RWPE2 (cell line): ENCODE measurements at regions not wholly inside any gene's neighbourhood (a gene's known extent, or its start where the extent isn't known, plus 50 kb on each side); places are given as distances from the start of the nearest gene placed in this dataset.

Experiments
- ATAC-seq: fragments of 200-7000 bp; cut with Tn5 transposase; 3 replicates; pipeline ENCODE4 v1.9.1; 2021; ENCODE audit warnings: low read depth
- DNase-seq: peaks from one replicate; pipeline ENCODE4 v3.0.0-alpha.2; 2020; ENCODE audit warnings: low spot score
- H3K27ac ChIP-seq: fragments of 450-650 bp; 2 replicates; pipeline ENCODE4 v1.5.1; 2017; ENCODE audit warnings: mild to moderate bottlenecking; ENCODE audit not compliant: poor library complexity, severe bottlenecking
- H3K27me3 ChIP-seq: fragments of 250-450 bp; sonication (Bioruptor Pico); 2 replicates; pipeline ENCODE4 v1.5.1; 2021; ENCODE audit warnings: mild to moderate bottlenecking, moderate library complexity; ENCODE audit not compliant: insufficient read depth, poor library complexity, severe bottlenecking
- H3K36me3 ChIP-seq: fragments of 250-450 bp; sonication (Bioruptor Pico); 2 replicates; pipeline ENCODE4 v1.5.1; 2020; ENCODE audit warnings: low read depth, mild to moderate bottlenecking, moderate library complexity
- H3K4me1 ChIP-seq: fragments of 250-450 bp; sonication (Bioruptor Pico); 2 replicates; pipeline ENCODE4 v1.5.1; 2021; ENCODE audit warnings: mild to moderate bottlenecking, moderate library complexity; ENCODE audit not compliant: insufficient read depth, poor library complexity, severe bottlenecking
- H3K4me3 ChIP-seq: fragments of 250-450 bp; sonication (Bioruptor Pico); 2 replicates; pipeline ENCODE4 v1.5.1; 2021; ENCODE audit warnings: mild to moderate bottlenecking, moderate library complexity; ENCODE audit not compliant: severe bottlenecking
- H3K9me3 ChIP-seq: fragments of 250-450 bp; sonication (Bioruptor Pico); 2 replicates; pipeline ENCODE4 v1.5.1; 2021; ENCODE audit warnings: mild to moderate bottlenecking, moderate library complexity; ENCODE audit not compliant: severe bottlenecking
- CTCF ChIP-seq: fragments of 450-650 bp; IDR thresholded peaks from one replicate; pipeline ENCODE4 v1.5.1; 2017; ENCODE audit warnings: mild to moderate bottlenecking, moderate library complexity; ENCODE audit not compliant: poor library complexity, severe bottlenecking

- no peaks in the 10 kb centered on the region for H3K4me1 ChIP-seq
- no peak overlapping the region for H3K27ac ChIP-seq
- H3K27me3 ChIP-seq = no peaks in the 10 kb centered on the region
- TF ChIP-seq CTCF = no peak
- H3K36me3 ChIP-seq = no peaks in the 10 kb centered on the region
- H3K4me3 ChIP-seq = no peak overlapping the region
- H3K9me3 ChIP-seq = no peaks in the 10 kb centered on the region
- DNase-seq (no peak), ATAC-seq (no peak)
Measured at GRCh38 chr3:15955968-15956367, 158.2 kb upstream of the ANKRD28 start.

DNA sequence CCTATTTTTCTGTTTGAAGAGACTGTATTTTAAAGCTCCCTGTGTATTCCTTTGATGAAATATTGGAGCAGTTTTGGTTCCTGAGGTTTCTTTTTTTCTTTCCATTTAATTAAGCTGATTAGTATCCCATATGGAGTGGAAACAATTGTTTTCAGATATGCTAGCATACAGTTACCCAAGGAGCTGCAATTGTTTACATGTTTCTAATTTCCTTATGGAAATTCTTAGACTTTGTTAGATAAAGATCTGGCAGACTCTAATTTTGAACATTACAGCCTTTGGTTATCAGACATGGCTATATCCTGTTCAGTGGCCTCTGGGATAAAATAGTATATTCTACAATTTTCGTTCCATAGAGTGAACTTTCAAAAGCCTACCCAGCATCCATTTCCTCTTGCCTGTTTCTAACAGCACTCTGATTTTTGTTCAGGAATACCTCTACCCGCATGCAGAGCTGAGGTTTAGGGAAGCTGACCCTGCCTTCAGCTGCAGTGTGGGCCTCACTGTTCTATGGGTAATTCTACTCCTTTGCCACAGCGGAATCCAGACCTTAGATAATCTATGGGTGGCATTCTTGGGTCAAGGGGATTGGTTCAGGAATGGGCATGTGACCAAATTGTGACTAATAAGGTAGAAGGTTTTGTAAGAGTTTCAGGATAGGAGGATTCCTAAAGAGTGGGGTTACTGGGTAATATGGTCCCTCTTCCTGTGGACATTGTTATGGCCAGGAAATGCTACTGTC, 161.1 kb upstream of the ANKRD28 start:
- no peak overlapping the region for H3K4me3 ChIP-seq
- no peaks in the 10 kb centered on the region for H3K27me3 ChIP-seq
- no peaks in the 10 kb centered on the region for H3K9me3 ChIP-seq
- H3K36me3 ChIP-seq = no peaks in the 10 kb centered on the region
- no peaks in the 10 kb centered on the region for H3K4me1 ChIP-seq
- DNase-seq (no peak), ATAC-seq (no peak)
- H3K27ac ChIP-seq = no peak overlapping the region
- TF ChIP-seq CTCF = no peak

- no peak for DNase-seq
- ATAC-seq = no peak
Measured at GRCh38 chr3:15959434-15959811, 161.6 kb upstream of the ANKRD28 start.

DNA sequence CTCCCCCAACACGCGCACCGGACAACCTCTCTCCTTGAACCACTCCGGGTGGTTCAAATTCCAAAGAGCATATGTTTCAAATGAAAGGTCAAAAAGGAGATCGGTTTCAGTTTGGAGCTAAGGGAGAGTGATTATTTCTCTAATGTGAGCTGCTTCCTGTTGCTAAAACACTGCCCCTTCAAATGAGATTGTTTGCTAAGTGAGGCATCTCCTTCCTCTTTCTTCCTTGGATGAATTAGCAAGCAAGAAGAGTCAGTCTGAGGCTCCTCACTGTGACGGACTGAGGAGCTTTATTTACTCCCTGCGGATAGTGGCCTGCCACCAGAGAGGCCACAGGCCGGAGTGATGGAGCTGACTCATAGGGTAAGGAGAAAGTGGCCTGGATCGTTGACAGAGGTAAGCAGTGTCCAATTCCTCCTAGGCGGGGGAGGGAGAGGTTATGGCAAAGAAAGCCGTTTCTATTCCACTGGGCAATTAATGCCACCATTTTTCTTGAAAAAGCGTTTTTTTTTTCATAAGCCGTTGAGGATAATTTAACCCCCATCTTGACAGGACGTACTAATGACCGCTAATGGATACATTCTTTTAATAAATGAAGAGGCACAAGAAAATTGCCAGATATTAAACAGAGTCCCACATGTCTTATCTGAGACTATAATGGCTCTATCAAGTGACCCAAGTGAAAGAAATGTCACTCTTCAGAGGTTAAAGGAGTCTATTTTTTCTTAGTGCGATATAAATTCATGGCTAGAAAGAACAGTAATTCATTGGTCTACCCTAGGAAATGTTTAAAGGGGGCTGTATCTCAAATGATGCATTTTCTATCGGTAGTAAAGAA, 167.0 kb upstream of the ANKRD28 start:
- H3K9me3 ChIP-seq = no peaks in the 10 kb centered on the region
- no peak for TF ChIP-seq CTCF
- ATAC-seq (no peak), DNase-seq (no peak)
- no peak overlapping the region for H3K4me3 ChIP-seq
- no peaks in the 10 kb centered on the region for H3K27me3 ChIP-seq
- no peak overlapping the region for H3K27ac ChIP-seq
- H3K36me3 ChIP-seq = no peaks in the 10 kb centered on the region
- no peaks in the 10 kb centered on the region for H3K4me1 ChIP-seq

More at GRCh38 chr3:15959434-15959811, 161.6 kb upstream of the ANKRD28 start:
- Histone ChIP-seq H3K4me3 (no peak overlapping the region), H3K9me3 (no peaks in the 10 kb centered on the region), H3K4me1 (no peaks in the 10 kb centered on the region), H3K27ac (no peak overlapping the region), H3K27me3 (no peaks in the 10 kb centered on the region), H3K36me3 (no peaks in the 10 kb centered on the region)
- TF ChIP-seq CTCF = no peak
